ENCODE measurements at regions not wholly inside any gene's neighbourhood (a gene's known extent, or its start where the extent isn't known, plus 50 kb on each side); places are given as distances from the start of the nearest gene placed in this dataset.
A peak's percentile ranks its signal among the peaks of the same experiment; 100 is the strongest.

GRCh38 chr21:43305336-43305665, 121.6 kb downstream of the SIK1 start:
- no peak overlapping the region for H3K4me3 ChIP-seq (ENCODE audit: low read length)
- peaks cover 3% of the 10 kb centered on the region for H3K36me3 ChIP-seq (replicated peaks; ENCODE audit: low read depth, low read length)
- no peak overlapping the region for H3K9ac ChIP-seq (ENCODE audit: low read length)
- no peak overlapping the region for H3K27ac ChIP-seq (ENCODE audit: low read length)
- TF ChIP-seq EZH2phosphoT487 (IDR thresholded peaks at IDR 0.05; ENCODE audit: low read depth): no peak
- TF ChIP-seq, protein P1, sequence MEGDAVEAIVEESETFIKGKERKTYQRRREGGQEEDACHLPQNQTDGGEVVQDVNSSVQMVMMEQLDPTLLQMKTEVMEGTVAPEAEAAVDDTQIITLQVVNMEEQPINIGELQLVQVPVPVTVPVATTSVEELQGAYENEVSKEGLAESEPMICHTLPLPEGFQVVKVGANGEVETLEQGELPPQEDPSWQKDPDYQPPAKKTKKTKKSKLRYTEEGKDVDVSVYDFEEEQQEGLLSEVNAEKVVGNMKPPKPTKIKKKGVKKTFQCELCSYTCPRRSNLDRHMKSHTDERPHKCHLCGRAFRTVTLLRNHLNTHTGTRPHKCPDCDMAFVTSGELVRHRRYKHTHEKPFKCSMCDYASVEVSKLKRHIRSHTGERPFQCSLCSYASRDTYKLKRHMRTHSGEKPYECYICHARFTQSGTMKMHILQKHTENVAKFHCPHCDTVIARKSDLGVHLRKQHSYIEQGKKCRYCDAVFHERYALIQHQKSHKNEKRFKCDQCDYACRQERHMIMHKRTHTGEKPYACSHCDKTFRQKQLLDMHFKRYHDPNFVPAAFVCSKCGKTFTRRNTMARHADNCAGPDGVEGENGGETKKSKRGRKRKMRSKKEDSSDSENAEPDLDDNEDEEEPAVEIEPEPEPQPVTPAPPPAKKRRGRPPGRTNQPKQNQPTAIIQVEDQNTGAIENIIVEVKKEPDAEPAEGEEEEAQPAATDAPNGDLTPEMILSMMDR (IDR thresholded peaks at IDR 0.05; ENCODE audit: low read depth, low read length): no peak
- no peaks in the 10 kb centered on the region for H3K79me2 ChIP-seq (ENCODE audit: low read length)
- H3K4me1 ChIP-seq (ENCODE audit: low read length): peaks cover 57% of the 10 kb centered on the region
- no peaks in the 10 kb centered on the region for H3K9me3 ChIP-seq (ENCODE audit: insufficient read depth, low read length)
- H3K27me3 ChIP-seq (ENCODE audit: low read depth, low read length): no peaks in the 10 kb centered on the region
- no peak overlapping the region for H2AFZ ChIP-seq (ENCODE audit: low read depth, low read length)
- no peaks in the 10 kb centered on the region for H4K20me1 ChIP-seq (ENCODE audit: insufficient read depth, low read length)
- no peak overlapping the region for H3K4me2 ChIP-seq (ENCODE audit: low read length)

DNA sequence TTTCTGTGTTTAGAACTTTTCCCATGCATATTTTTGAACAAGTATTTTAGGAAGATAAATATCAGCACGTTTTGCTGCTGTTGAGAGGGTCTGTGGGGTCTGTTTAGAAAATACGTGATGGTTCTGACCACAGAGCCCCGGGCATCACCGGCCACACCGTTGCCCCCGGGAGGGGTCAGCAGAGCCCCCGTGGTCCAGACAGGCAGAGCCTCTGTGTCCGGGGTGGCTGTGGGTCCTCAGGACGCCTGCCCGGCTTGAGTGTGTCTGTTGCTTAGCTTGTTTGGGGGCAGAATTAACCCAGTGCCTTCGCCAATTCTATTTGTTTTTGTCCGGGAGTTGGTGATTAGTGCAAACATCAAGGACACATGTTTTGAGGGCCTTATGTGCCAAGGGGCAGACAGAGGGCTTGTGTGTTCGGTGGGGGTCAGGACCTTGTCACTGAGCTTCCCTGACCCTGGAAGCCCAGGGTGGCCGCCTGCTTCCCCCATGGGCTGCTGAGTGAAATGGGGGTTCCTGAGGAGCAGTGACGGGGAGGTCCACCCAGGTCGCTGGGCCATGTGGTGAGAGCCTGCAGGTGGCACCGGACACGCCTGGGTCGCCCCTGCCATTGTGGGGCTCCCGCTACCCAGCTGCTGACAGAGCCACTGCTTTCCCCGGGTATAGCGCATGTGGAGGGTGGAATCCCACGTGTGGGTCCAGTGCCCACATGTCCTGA, 122.2 kb downstream of the SIK1 start:
- TF ChIP-seq, protein P1 (IDR thresholded peaks at IDR 0.05; ENCODE audit: low read depth, low read length): no peak
- no peak for TF ChIP-seq EZH2phosphoT487 (IDR thresholded peaks at IDR 0.05; ENCODE audit: low read depth)
- no peak overlapping the region; the same call in 1 of the 2 replicates for H3K27ac ChIP-seq (ENCODE audit: low read length)
- no peak overlapping the region for H2AFZ ChIP-seq (ENCODE audit: low read depth, low read length)
- peaks cover 3% of the 10 kb centered on the region for H3K36me3 ChIP-seq (replicated peaks; ENCODE audit: low read depth, low read length)
- no peaks in the 10 kb centered on the region for H3K79me2 ChIP-seq (ENCODE audit: low read length)
- no peaks in the 10 kb centered on the region for H3K9me3 ChIP-seq (ENCODE audit: insufficient read depth, low read length)
- H4K20me1 ChIP-seq (ENCODE audit: insufficient read depth, low read length): no peaks in the 10 kb centered on the region
- H3K9ac ChIP-seq (ENCODE audit: low read length): no peak overlapping the region
- no peak overlapping the region for H3K4me3 ChIP-seq (ENCODE audit: low read length)
- peaks cover 57% of the 10 kb centered on the region for H3K4me1 ChIP-seq (ENCODE audit: low read length)
- H3K27me3 ChIP-seq (ENCODE audit: low read depth, low read length): no peaks in the 10 kb centered on the region
- H3K4me2 ChIP-seq (ENCODE audit: low read length): peak overlapping the region; percentile 52; the same call in 1 of the 2 replicates

GRCh38 chr21:43304206-43304605, 122.7 kb downstream of the SIK1 start:
- H4K20me1 ChIP-seq (ENCODE audit: insufficient read depth, low read length): no peaks in the 10 kb centered on the region
- no peaks in the 10 kb centered on the region for H3K79me2 ChIP-seq (ENCODE audit: low read length)
- no peaks in the 10 kb centered on the region for H3K9me3 ChIP-seq (ENCODE audit: insufficient read depth, low read length)
- H3K36me3 ChIP-seq (replicated peaks; ENCODE audit: low read depth, low read length): peaks cover 3% of the 10 kb centered on the region
- H3K4me1 ChIP-seq (ENCODE audit: low read length): peaks cover 57% of the 10 kb centered on the region
- H2AFZ ChIP-seq (ENCODE audit: low read depth, low read length): no peak overlapping the region
- H3K27ac ChIP-seq (ENCODE audit: low read length): peak overlapping the region; percentile 38; the same call in 1 of the 2 replicates
- no peak for TF ChIP-seq EZH2phosphoT487 (IDR thresholded peaks at IDR 0.05; ENCODE audit: low read depth)
- TF ChIP-seq, protein P1 (IDR thresholded peaks at IDR 0.05; ENCODE audit: low read depth, low read length): no peak
- H3K27me3 ChIP-seq (ENCODE audit: low read depth, low read length): no peaks in the 10 kb centered on the region
- H3K4me2 ChIP-seq (ENCODE audit: low read length): peak overlapping the region; percentile 52
- no peak overlapping the region for H3K9ac ChIP-seq (ENCODE audit: low read length)
- H3K4me3 ChIP-seq (ENCODE audit: low read length): peak overlapping the region; percentile 60

GRCh38 chr21:43303275-43304178, 123.4 kb downstream of the SIK1 start:
- no peaks in the 10 kb centered on the region for H3K27me3 ChIP-seq (ENCODE audit: low read depth, low read length)
- H3K4me1 ChIP-seq (ENCODE audit: low read length): peaks cover 57% of the 10 kb centered on the region
- peak overlapping the region; percentile 60 for H3K4me3 ChIP-seq (ENCODE audit: low read length)
- no peak overlapping the region for H2AFZ ChIP-seq (ENCODE audit: low read depth, low read length)
- H3K9me3 ChIP-seq (ENCODE audit: insufficient read depth, low read length): no peaks in the 10 kb centered on the region
- H3K79me2 ChIP-seq (ENCODE audit: low read length): no peaks in the 10 kb centered on the region
- H4K20me1 ChIP-seq (ENCODE audit: insufficient read depth, low read length): no peaks in the 10 kb centered on the region
- H3K27ac ChIP-seq (ENCODE audit: low read length): peak overlapping the region; percentile 38; the same call in 1 of the 2 replicates
- peak overlapping the region; percentile 52 for H3K4me2 ChIP-seq (ENCODE audit: low read length)
- TF ChIP-seq EZH2phosphoT487 (IDR thresholded peaks at IDR 0.05; ENCODE audit: low read depth): no peak
- TF ChIP-seq, protein P1 (IDR thresholded peaks at IDR 0.05; ENCODE audit: low read depth, low read length): no peak
- peaks cover 3% of the 10 kb centered on the region for H3K36me3 ChIP-seq (replicated peaks; ENCODE audit: low read depth, low read length)
- H3K9ac ChIP-seq (ENCODE audit: low read length): no peak overlapping the region
